NOMO-1 (cell line): ENCODE measurements at regions not wholly inside any gene's neighbourhood (a gene's known extent, or its start where the extent isn't known, plus 50 kb on each side); places are given as distances from the start of the nearest gene placed in this dataset.

Source experiments
- DNase-seq, 2 experiments: peaks; one replicate each; lab custom pipeline; 2025; ENCODE audit not compliant: unreplicated experiment in 2 of 2; lab: John Stamatoyannopoulos, UW

DNA sequence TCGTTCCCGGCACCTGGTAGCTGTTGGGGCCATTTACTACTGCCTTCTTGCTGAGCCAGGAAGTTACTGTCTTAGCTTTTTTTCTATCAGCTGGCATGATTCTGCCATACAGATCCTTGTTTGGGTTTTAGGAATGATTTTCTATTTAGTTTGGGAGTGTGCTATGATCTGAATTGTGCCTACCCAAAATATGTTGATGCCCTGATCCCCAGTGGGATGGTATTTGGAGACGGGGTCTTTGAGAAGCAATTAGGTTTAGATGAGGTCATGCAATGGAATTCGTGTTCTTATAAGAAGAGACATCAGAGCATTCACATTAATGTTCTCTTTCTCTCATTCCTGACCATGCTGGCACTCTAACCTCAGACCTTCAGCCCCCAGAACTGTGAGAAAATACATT is 59.4 kb upstream of the HS3ST2 start:
- no peak for DNase-seq

DNA sequence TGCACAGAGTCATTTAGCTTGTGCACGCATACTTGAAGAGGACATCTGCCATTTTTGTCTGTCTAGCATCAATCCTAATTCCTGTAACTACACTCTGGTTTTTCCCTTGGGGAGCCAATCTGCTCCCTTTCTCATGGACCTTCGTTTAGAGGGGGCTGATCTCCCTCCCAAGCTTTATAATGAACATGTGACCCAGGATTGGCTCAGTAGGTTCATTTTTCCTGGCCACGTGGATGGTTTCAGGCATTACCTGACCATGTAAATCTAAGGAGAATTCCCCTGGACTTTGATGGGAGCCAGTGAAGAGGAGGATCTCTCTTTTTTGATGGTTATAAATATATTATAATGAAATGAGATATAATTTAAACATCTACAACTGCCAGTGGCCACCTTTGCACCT is 56.8 kb upstream of the HS3ST2 start:
- DNase-seq, result no peak

DNA sequence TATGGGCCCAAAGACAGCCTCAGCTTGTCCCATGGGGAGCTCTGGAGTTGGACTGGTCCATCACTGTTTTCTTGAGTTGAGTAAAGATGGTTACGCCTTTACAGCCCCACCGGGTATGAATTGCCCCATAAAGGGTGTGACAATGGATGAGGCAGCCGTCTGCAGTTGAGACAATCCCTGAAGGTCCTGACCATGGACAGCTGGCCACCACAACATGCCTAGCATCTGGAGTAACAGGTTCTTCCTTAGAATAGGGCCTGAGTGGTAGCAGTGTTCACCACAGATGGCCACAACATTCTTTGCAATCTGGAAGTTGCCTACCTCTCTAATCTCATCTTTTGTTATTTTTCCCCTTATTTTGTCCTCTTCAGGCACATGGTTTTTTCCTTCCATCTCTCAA is 51.5 kb upstream of the HS3ST2 start:
- no peak for DNase-seq

DNA sequence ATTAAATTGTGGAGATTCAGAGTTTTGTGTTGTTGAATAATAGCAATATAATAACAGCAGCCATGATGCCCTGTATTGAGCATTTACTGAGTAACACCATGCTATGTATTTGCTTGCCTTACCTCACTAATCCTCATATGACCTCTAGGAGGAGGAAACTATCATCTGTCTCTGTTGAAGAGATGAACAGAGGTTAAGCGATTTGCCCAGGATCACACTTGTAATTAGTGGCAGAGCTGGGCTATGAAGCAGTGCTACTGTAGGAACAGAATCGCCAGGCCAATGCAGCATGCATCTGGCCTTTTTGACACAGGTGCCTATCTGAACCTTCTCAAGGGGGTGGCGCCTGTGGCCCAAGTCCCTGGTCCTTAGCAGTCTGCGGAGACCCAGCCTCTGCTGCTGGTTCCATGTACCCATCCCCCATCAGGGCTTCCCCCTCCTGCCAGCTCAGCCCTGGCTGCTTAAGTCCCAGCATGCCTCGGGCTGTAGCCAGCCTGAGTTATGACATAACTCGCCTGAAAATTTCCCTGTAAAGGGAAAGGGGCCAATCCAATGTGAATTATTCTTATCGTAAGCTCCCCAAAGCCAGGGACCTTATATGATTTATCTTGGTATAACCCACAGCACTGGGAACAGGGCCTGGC is 50.4 kb upstream of the HS3ST2 start:
- DNase-seq, result no peak
